HCT116 (cell line): ENCODE measurements at regions not wholly inside any gene's neighbourhood (a gene's known extent, or its start where the extent isn't known, plus 50 kb on each side); places are given as distances from the start of the nearest gene placed in this dataset.

ENCODE experiments used
- ATAC-seq: fragments of 200-7000 bp; cut with Tn5 transposase; 2 replicates; pipeline ENCODE4 v1.9.1; 2020; ENCODE audit warnings: mild to moderate bottlenecking, moderate library complexity
- BruUV-seq: library from RNA; stranded (reverse); fragments of 400-500 nt; replicated peaks from 2 replicates; lab custom pipeline; 2021; lab: Mats Ljungman, UMichigan
- CTCF ChIA-PET: fragments of 300-600 bp; sonication (Branson Sonifier 250); formaldehyde crosslinking; loops from one replicate; lab custom pipeline; 2021; ENCODE audit warnings: antibody characterized with exemption; lab: Charles Lee
- POLR2A ChIA-PET: fragments of 300-600, 350-600 bp; sonication (Branson Sonifier 250); formaldehyde crosslinking; loops from one replicate; lab custom pipeline; 2021; ENCODE audit warnings: antibody characterized with exemption; lab: Charles Lee
- RAD21 ChIA-PET, 2 experiments: fragments of 300-600 bp; sonication (Branson Sonifier 250); formaldehyde crosslinking; loops; one replicate each; lab custom pipeline; 2023; ENCODE audit warnings: low total read pairs in 2 of 2; ENCODE audit not compliant: uncharacterized antibody in 2 of 2, unreplicated experiment in 2 of 2, low non-redundant PET in 1 of 2; lab: Charles Lee
- DNase-seq: peaks from one replicate; pipeline ENCODE4 v3.0.0-alpha.2; 2010; ENCODE audit warnings: low read depth, low spot score
- H2AFZ ChIP-seq: fragments of 200-600 bp; shearing (Covaris generic), sonication (generic); 2 replicates; pipeline ENCODE4 v1.6.1; 2017; ENCODE audit warnings: low read depth, mixed run types, mixed read lengths, antibody characterized with exemption, low read length; ENCODE audit not compliant: poor library complexity, severe bottlenecking
- H3K27ac ChIP-seq: 2 replicates; pipeline ENCODE4 v1.5.1; 2012; ENCODE audit warnings: low read depth, low read length
- H3K27me3 ChIP-seq: fragments of 200-600 bp; sonication (generic); 2 replicates; pipeline ENCODE4 v1.6.1; 2016; ENCODE audit warnings: mixed run types, low read length, mixed read lengths; ENCODE audit not compliant: insufficient read depth
- H3K36me3 ChIP-seq, 2 experiments: fragments of 200-500 bp in 1 of 2; fragments of 200-600 bp in 1 of 2; sonication (Bioruptor generic) in 1 of 2; sonication (generic) in 1 of 2; 2 replicates each; pipeline versions ENCODE4 v1.5.1 to v1.6.1; 2014 to 2016; ENCODE audit warnings: low read length in 2 of 2, inconsistent platforms in 1 of 2, mixed read lengths in 1 of 2, mixed run types in 1 of 2; ENCODE audit not compliant: insufficient read depth in 2 of 2, control insufficient read depth in 1 of 2
- H3K4me1 ChIP-seq, 2 experiments: fragments of 200-600 bp in 1 of 2; sonication (generic) in 1 of 2; 2 replicates each; pipeline versions ENCODE4 v1.5.1 to v1.6.1; 2012 to 2017; ENCODE audit warnings: low read length in 2 of 2, inconsistent platforms in 1 of 2, mild to moderate bottlenecking in 1 of 2, mixed read lengths in 1 of 2, mixed run types in 1 of 2, moderate library complexity in 1 of 2; ENCODE audit not compliant: insufficient read depth in 2 of 2, control insufficient read depth in 1 of 2
- H3K4me2 ChIP-seq: fragments of 200-600 bp; sonication (generic); 2 replicates; pipeline ENCODE4 v1.6.1; 2017; ENCODE audit warnings: mixed run types, low read length, mixed read lengths
- H3K4me3 ChIP-seq, 2 experiments: fragments of 200-600 bp in 1 of 2; sonication (generic) in 1 of 2; replicated peaks in 1 of 2; 2 replicates each; pipeline ENCODE4 v1.5.1; 2011 to 2016; ENCODE audit warnings: low read length in 2 of 2, control low read depth in 1 of 2, low read depth in 1 of 2, mild to moderate bottlenecking in 1 of 2, mixed read lengths in 1 of 2, mixed run types in 1 of 2
- H3K79me2 ChIP-seq: fragments of 200-600 bp; sonication (generic); 2 replicates; pipeline ENCODE4 v1.6.1; 2017; ENCODE audit warnings: mild to moderate bottlenecking, mixed run types, low read length, moderate library complexity, mixed read lengths; ENCODE audit not compliant: insufficient read depth
- H3K9ac ChIP-seq: fragments of 200-600 bp; sonication (generic); 2 replicates; pipeline ENCODE4 v1.6.1; 2016; ENCODE audit warnings: low read length, mixed read lengths
- H3K9me2 ChIP-seq: fragments of 200-600 bp; sonication (generic), shearing (Covaris generic); 2 replicates; pipeline ENCODE4 v1.6.1; 2017; ENCODE audit warnings: mixed run types, mild to moderate bottlenecking, moderate library complexity; ENCODE audit not compliant: insufficient read depth
- H3K9me3 ChIP-seq, 2 experiments: fragments of 200-500 bp in 1 of 2; fragments of 200-600 bp in 1 of 2; sonication (Bioruptor generic) in 1 of 2; sonication (generic) in 1 of 2; 2 replicates each; pipeline ENCODE4 v1.6.1; 2014 to 2017; ENCODE audit warnings: low read length in 2 of 2, mixed read lengths in 2 of 2, inconsistent platforms in 1 of 2, low read depth in 1 of 2, mild to moderate bottlenecking in 1 of 2, mixed run types in 1 of 2, moderate library complexity in 1 of 2; ENCODE audit not compliant: control insufficient read depth in 1 of 2, insufficient read depth in 1 of 2
- H4K20me1 ChIP-seq: fragments of 200-600 bp; sonication (generic), shearing (Covaris generic); 2 replicates; pipeline ENCODE4 v1.6.1; 2017; ENCODE audit warnings: mixed run types, mild to moderate bottlenecking, moderate library complexity; ENCODE audit not compliant: insufficient read depth
- POLR2A ChIP-seq: IDR thresholded peaks from 2 replicates; pipeline ENCODE4 v1.7.0; 2011; ENCODE audit warnings: borderline replicate concordance; ENCODE audit not compliant: insufficient read depth, insufficient read length; ENCODE audit errors: extremely low read depth
- RAD21 ChIP-seq: IDR thresholded peaks from 2 replicates; pipeline ENCODE4 v1.6.1; 2012; ENCODE audit warnings: low read depth, mild to moderate bottlenecking
- REST ChIP-seq: IDR thresholded peaks from 2 replicates; pipeline ENCODE4 v1.6.1; 2012; ENCODE audit warnings: low read depth
- SP1 ChIP-seq: IDR thresholded peaks from 2 replicates; pipeline ENCODE4 v1.6.1; 2012; ENCODE audit warnings: low read depth
- SRF ChIP-seq: IDR thresholded peaks from 2 replicates; pipeline ENCODE4 v1.6.1; 2012; ENCODE audit warnings: low read depth
- TCF7L2 ChIP-seq: IDR thresholded peaks from 2 replicates; pipeline ENCODE4 v1.7.0; 2011; ENCODE audit warnings: borderline replicate concordance, inconsistent platforms; ENCODE audit not compliant: insufficient read depth, insufficient read length; ENCODE audit errors: extremely low read depth
- YY1 ChIP-seq: IDR thresholded peaks from 2 replicates; pipeline ENCODE4 v1.6.1; 2011; ENCODE audit warnings: low read length, low read depth, moderate library complexity, mild to moderate bottlenecking; ENCODE audit not compliant: insufficient replicate concordance; ENCODE audit errors: extremely low read depth
- ZNF274 ChIP-seq: fragments of 200-500 bp; sonication (Bioruptor generic); IDR thresholded peaks from 2 replicates; pipeline ENCODE4 v1.6.1; 2014; ENCODE audit warnings: mild to moderate bottlenecking, low read depth, low read length, inconsistent platforms
- intact Hi-C: fragments of 100-400 bp; cut with micrococcal nuclease; formaldehyde crosslinking; loops from 2 replicates; pipeline ENCODE4 v1.10.0; 2022

DNA sequence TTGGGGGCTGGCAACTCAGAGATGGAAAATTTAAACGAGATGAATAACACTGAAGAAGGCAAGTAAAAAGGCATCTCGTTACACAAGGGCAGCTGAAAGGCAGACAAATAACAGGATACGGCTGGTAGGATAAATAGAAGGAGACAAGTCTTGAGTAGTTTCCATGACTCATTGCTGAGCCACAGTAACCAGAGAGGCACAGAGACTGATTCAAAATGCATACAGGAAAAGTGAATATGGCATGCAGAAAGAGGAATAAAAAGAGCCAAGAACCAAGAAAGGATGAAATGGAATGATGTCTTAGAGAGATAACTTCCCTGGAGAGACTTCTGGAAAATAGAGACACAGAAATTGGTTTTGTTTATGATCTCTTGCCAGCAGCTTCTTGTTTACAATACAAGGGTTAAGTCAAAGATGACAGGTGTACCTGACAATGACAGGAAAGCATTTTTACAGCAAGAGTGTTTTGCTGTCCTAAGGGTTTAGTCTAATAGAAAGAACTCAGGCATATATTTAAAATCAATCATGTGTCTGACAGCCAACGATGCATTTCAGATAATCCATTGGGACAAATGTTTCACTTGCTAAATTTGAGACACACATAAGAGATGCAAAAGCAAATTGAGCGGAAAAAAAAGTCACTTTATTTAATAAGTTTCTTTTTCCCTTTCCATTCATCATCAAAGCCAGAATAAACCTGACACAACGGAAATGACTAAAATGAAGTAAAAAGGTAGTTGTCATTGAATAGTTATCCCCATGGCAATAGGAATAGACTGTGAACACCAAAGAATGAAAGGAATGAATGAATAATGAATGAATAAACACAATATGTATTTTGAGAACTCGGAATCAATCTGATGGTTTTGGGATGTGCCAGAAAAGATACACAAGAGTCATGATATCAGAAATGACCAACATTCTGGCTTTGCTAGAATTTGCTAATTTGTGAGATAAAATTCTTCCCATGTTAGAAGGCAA is 68.0 kb upstream of the KCNQ5 start:
- DNase-seq (no peak), ATAC-seq (no peak)
- no peak overlapping the region for H2AFZ ChIP-seq
- no peaks in the 10 kb centered on the region for H3K79me2 ChIP-seq
- H3K36me3 ChIP-seq, result no peaks in the 10 kb centered on the region
- no peaks in the 10 kb centered on the region for H3K4me1 ChIP-seq
- ChIA-PET CTCF (no interaction called here), POLR2A (no interaction called here), RAD21 (no interaction called here)
- no TSS peak for BruUV-seq
- H3K9ac ChIP-seq, result no peak overlapping the region
- H3K4me2 ChIP-seq, result no peak overlapping the region
- no peaks in the 10 kb centered on the region for H4K20me1 ChIP-seq
- no peaks in the 10 kb centered on the region for H3K9me3 ChIP-seq
- H3K9me2 ChIP-seq, result no peaks in the 10 kb centered on the region
- intact Hi-C loops, result no loop called here
- no peak overlapping the region for H3K4me3 ChIP-seq
- no peak overlapping the region for H3K27ac ChIP-seq
- TF ChIP-seq YY1 (no peak), ZNF274 (no peak), RAD21 (no peak), REST (no peak), SRF (no peak), TCF7L2 (no peak), SP1 (no peak), POLR2A (no peak)
- H3K27me3 ChIP-seq, result 0 out of 2 replicates have a peak, but pooled peaks cover 6% of the 10 kb centered on the region
